HL-60 (cell line): ENCODE measurements at regions not wholly inside any gene's neighbourhood (a gene's known extent, or its start where the extent isn't known, plus 50 kb on each side); places are given as distances from the start of the nearest gene placed in this dataset.

Source experiments
- CTCF ChIP-seq: IDR thresholded peaks from one replicate; pipeline ENCODE4 v1.5.1; 2011; ENCODE audit warnings: low read length, control low read depth, inconsistent platforms; ENCODE audit not compliant: insufficient read depth
- GABPA ChIP-seq: IDR thresholded peaks from 2 replicates; pipeline ENCODE4 v1.6.1; 2012; ENCODE audit warnings: low read depth
- POLR2AphosphoS5 ChIP-seq: IDR thresholded peaks from 2 replicates; pipeline ENCODE4 v1.6.1; 2012; ENCODE audit warnings: low read depth
- REST ChIP-seq: IDR thresholded peaks from 2 replicates; pipeline ENCODE4 v1.6.1; 2012; ENCODE audit warnings: low read depth; ENCODE audit not compliant: insufficient replicate concordance
- SPI1 ChIP-seq: IDR thresholded peaks from 2 replicates; pipeline ENCODE4 v1.6.1; 2012; ENCODE audit warnings: low read depth, mild to moderate bottlenecking, borderline replicate concordance

DNA sequence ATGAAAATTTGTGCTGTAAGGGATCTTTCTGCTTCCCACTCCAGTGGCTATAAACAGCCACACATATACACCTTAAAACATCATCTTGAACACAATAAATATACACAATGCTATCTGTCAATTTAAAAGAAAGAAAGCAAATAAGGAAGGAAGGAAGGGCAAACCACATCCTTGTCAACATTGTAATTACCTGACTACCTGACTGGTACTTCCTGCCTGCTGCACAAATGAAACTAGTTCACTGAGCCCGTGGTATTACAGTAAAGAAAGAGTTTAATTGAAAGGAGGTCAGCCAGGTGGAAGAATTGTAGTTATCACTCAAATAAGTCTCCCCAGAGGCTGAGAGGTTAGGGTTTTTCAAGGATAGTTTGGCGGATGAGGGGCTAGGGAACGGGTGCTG lies 344.4 kb upstream of the ASIC2 start:
- no peak for TF ChIP-seq CTCF
- TF ChIP-seq POLR2AphosphoS5: no peak
- TF ChIP-seq REST: no peak
- TF ChIP-seq GABPA: no peak
- no peak for TF ChIP-seq SPI1
